ENCODE measurements at regions not wholly inside any gene's neighbourhood (a gene's known extent, or its start where the extent isn't known, plus 50 kb on each side); places are given as distances from the start of the nearest gene placed in this dataset.

DNA sequence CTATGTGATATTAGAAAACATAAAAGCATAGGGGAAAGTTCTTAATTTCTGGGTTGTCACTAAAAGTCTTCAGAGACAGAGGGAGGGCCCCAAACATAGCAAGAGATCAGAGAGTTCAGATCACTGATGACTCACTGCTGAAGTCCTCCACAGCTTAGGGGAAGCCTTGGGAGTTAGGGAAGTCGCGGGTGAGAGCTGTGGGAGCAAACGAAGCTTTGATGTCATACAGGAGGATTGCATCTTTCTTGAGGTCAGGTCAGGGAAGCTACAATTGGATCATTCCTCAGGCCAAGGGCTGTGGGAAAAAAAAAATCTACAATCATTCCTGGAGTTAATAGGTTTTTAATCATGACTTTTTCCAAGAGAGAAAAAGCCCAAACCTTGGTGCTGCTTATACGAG, 96.2 kb downstream of the COPS8 start:
- no peaks in the 10 kb centered on the region for H3K27me3 Mint-ChIP-seq (ENCODE audit: low read depth)
- no peaks in the 10 kb centered on the region for H3K36me3 Mint-ChIP-seq (ENCODE audit: low read depth)
- TF ChIP-seq, protein P1, sequence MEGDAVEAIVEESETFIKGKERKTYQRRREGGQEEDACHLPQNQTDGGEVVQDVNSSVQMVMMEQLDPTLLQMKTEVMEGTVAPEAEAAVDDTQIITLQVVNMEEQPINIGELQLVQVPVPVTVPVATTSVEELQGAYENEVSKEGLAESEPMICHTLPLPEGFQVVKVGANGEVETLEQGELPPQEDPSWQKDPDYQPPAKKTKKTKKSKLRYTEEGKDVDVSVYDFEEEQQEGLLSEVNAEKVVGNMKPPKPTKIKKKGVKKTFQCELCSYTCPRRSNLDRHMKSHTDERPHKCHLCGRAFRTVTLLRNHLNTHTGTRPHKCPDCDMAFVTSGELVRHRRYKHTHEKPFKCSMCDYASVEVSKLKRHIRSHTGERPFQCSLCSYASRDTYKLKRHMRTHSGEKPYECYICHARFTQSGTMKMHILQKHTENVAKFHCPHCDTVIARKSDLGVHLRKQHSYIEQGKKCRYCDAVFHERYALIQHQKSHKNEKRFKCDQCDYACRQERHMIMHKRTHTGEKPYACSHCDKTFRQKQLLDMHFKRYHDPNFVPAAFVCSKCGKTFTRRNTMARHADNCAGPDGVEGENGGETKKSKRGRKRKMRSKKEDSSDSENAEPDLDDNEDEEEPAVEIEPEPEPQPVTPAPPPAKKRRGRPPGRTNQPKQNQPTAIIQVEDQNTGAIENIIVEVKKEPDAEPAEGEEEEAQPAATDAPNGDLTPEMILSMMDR (IDR thresholded peaks at IDR 0.05; ENCODE audit: unreplicated experiment in 3 of 3), result no peak
- H3K9me3 Mint-ChIP-seq, result no peaks in the 10 kb centered on the region
- peaks cover 53% of the 10 kb centered on the region for H3K4me1 Mint-ChIP-seq
- peak overlapping the region in 2 of 3 experiments; percentile 72 to 78 for H3K27ac Mint-ChIP-seq
- H3K4me3 Mint-ChIP-seq, result peak overlapping the region in 1 of 3 experiments; percentile 3

DNA sequence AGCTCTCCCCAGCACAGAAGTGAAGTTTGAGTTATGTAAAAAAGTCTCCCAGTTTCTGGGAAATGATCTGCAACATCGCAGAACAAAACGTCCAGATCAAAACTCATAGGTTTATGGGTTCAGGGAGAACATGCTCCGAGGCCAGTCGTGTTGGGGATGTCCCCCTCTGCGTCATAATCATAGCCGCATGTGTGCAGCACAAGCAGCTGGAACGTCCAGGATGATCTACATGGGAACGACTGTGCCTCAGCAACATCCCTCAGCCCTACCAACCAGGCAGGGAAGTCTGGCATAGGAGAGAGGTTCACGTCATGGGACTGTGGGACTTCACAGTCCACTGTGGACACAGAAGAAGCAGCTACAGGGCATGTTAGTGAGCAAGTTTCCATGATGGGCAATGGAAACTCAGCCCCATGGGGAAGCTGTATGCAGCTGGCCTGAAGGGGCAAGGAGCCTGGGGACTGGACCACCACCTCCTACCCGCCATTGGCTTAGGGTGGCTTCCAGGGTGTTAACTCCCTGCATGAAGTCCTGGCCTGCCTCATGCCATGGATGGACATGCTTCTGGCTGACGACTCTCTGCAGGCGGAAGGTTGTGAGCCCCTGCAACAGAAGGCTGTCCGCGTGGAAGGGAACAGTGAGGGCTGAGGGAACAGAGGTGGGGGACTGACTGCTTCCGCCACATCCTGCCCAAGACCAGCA, 96.9 kb downstream of the COPS8 start:
- Mint-ChIP-seq H3K9me3 (peaks cover 2% of the 10 kb centered on the region), H3K4me3 (no peak overlapping the region), H3K36me3 (ENCODE audit: low read depth) (no peaks in the 10 kb centered on the region), H3K27me3 (ENCODE audit: low read depth) (no peaks in the 10 kb centered on the region), H3K27ac (peak overlapping the region in 2 of 3 experiments; percentile 72 to 78), H3K4me1 (peaks cover 54% of the 10 kb centered on the region)
- TF ChIP-seq, protein P1 (IDR thresholded peaks at IDR 0.05; ENCODE audit: unreplicated experiment in 3 of 3), result no peak

DNA sequence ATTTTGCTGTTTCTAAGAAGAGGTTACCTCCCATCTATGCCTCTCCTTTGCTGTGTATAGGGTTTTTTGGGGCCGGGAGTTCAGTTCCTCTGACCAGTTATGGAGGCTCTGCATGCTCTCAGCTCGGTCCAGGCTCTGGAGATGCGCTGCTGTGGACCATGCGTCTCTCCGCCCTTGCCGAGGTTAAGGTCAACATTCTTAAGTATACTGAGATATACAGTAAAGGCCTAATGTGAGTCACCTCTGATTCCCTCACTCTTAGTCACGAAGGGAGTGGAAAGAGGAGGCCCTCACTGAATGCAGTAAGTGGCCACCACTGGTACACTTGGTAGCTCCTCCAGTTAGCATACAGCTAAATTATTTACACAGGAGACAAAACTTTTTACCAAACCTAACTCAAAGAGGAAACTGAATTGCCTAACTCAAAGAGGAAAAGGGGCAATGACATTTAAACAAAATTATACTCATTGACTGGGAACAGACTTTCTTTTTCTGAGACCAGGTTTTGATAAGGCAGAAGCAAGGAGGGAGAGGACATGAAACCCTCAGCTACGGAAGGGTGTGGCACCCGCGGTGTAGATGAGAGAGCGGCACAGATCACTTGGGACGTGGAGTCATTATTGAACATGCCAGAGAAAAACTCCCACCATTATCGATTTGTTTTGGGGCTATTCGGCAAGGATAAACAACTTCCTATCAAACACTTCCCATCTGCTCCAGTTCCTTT, 98.7 kb downstream of the COPS8 start:
- no peaks in the 10 kb centered on the region for H3K36me3 Mint-ChIP-seq (ENCODE audit: low read depth)
- TF ChIP-seq, protein P1 (IDR thresholded peaks at IDR 0.05; ENCODE audit: unreplicated experiment in 3 of 3), result no peak
- H3K4me1 Mint-ChIP-seq, result peaks cover 47% of the 10 kb centered on the region
- H3K27me3 Mint-ChIP-seq (ENCODE audit: low read depth), result no peaks in the 10 kb centered on the region
- no peak overlapping the region for H3K4me3 Mint-ChIP-seq
- peak overlapping the region in 2 of 3 experiments; percentile 56 to 80 for H3K27ac Mint-ChIP-seq
- peaks cover 3% of the 10 kb centered on the region for H3K9me3 Mint-ChIP-seq

DNA sequence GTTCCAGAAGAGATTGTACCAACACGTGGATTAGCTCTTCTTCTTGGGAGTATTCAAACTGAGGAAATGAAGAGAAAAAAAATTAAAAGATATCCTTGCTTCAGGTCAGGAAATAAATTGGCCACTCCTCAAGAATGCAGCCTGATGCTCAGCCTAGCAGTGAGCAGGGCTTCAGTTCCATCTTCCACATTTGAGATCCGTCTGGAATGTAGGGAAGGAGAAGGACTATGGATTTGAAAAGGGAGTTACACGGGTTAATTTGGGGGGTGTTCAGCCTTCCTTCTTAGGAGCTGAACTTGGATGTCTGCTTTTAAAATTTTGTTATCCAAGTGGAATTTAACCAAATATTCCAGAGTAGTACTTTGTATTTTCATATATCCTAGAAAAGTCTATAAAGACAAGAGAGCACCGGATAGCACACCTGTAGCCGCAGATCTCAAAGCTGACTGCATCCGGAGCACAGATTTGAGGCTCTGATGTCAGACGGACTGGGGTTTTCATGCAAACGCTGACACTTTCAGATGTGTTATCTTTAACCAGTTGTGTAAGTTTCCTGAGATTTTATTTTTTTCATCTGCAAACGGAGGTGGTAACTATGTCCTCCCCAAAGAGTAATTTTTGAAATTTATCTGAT, 99.3 kb downstream of the COPS8 start:
- Mint-ChIP-seq H3K27me3 (ENCODE audit: low read depth) (no peaks in the 10 kb centered on the region), H3K9me3 (peaks cover 7% of the 10 kb centered on the region), H3K4me1 (peaks cover 45% of the 10 kb centered on the region), H3K36me3 (ENCODE audit: low read depth) (no peaks in the 10 kb centered on the region), H3K4me3 (no peak overlapping the region), H3K27ac (peak overlapping the region in 2 of 3 experiments; percentile 68 to 80)
- TF ChIP-seq, protein P1 (IDR thresholded peaks at IDR 0.05; ENCODE audit: unreplicated experiment in 3 of 3), result no peak

DNA sequence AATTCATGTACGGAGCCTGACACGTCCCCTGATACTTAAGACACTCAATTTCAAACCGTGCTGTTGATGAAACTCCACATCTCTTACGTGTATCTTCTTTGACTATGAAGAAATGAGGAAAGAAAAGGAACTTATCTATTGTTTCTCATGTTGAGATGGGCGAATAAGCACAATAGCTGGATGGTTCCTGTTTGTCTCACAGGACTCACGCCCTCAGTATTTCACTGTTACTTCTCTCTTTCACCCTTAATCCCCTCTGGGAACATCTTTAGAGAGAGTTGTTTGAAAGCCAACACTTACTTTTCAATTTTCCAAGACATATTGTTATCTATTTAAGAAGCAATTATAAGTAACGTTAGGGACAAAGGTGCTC, 99.8 kb downstream of the COPS8 start:
- Mint-ChIP-seq H3K4me1 (peaks cover 43% of the 10 kb centered on the region), H3K36me3 (ENCODE audit: low read depth) (no peaks in the 10 kb centered on the region), H3K27me3 (ENCODE audit: low read depth) (no peaks in the 10 kb centered on the region), H3K9me3 (peaks cover 7% of the 10 kb centered on the region), H3K4me3 (no peak overlapping the region), H3K27ac (peak overlapping the region in 2 of 3 experiments; percentile 68 to 80)
- TF ChIP-seq, protein P1 (IDR thresholded peaks at IDR 0.05; ENCODE audit: unreplicated experiment in 3 of 3), result no peak

Data from nephron (organoid).